HCEC 1CT (cell line): ENCODE measurements at regions not wholly inside any gene's neighbourhood (a gene's known extent, or its start where the extent isn't known, plus 50 kb on each side); places are given as distances from the start of the nearest gene placed in this dataset.
"Not testable (repeated sequence)": the region's sequence is repeated elsewhere in the genome, so short reads cannot be mapped to it uniquely, and the experiment has no call there.

Experiments used
- DNase-seq: peaks from one replicate; pipeline ENCODE4 v3.0.0-alpha.2; 2017

- DNase-seq: no peak
Measured at GRCh38 chr6:66032626-66033025, 325.6 kb upstream of the EYS start.

GRCh38 chr6:66029391-66029790 lies 322.4 kb upstream of the EYS start:
- no peak for DNase-seq

GRCh38 chr6:65999288-65999791 lies 292.3 kb upstream of the EYS start:
- no peak for DNase-seq

DNA sequence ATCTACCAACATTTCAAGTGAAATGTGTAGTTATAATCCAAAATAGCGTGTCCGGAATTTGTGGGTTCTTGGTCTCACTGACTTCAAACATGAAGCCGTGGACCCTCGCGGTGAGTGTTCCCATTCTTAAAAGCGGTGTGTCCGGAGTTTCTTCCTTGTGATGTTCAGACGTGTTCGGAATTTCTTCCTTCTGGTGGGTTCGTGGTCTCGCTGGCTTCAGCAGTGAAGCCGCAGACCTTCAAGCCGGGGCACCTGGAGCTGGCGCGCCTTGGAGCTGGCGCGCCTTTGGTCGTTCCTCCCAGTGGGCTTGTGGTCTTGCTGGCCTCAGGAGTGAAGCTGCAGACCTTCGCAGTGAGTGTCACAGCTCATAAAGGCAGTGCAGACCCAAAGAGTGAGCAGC lies 291.5 kb upstream of the EYS start:
- no peak for DNase-seq

GRCh38 chr6:65997539-65997938 lies 290.5 kb upstream of the EYS start:
- no peak for DNase-seq

GRCh38 chr6:65996096-65996495 lies 289.1 kb upstream of the EYS start:
- no peak for DNase-seq

DNA sequence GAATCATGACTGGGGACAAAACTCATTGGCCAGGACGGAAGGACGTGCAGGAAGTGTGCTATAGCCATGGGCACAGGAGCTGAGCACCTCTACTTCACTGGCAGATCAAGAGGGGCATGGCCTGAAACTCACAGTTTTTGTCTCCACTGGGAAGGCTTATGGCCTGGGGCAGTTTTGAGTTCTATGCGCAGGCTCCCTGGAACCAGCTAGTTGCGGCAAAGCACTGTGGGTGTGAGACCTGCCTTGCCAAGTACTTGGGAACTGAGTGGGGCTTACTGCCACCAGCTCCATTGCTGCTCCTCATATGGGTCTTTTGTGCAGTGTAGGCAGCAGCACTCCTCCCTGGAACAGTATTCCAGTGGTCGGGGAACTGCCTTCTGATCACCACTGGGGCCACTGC lies 282.6 kb upstream of the EYS start:
- no peak for DNase-seq

- no peak for DNase-seq
Measured at GRCh38 chr6:65988006-65988405, 281.0 kb upstream of the EYS start.

DNA sequence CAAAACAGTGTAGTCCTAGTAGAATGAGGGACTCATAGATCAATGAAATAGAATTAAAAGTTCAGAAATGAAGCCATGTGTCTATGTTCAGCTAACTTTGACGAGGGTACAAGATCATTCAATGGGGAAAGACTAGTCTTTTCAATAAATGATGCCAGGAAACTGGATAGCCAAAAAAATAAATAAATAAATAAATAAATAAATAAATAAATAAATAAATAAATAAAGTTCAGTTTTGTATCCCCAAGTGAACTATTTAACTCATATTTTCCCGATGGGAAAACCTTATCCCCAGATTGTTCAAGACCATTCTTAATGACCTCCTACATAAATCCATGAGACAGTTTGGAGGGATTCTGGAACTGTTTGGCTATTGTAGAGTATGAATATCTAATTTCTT lies 277.1 kb upstream of the EYS start:
- no peak for DNase-seq

DNA sequence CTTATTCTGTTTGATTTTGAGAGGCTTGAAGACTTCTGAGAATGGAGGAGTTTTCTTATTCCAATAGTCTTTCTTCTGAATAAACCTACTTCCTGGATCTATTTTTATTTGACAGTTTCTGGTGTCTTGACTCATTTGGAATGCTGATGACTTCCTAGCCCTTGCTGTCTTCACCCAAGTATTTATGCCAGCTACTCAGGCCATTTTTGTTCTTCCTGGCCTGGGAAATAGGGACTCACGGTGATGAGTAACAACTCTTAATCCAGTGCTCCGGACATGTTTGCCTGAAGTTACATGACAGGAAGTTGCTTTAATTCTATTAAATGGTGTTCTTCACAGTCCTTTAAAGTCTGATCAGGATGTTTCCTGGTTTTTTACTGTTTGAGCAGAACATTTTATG lies 272.1 kb upstream of the EYS start:
- DNase-seq: no peak

- DNase-seq: not testable (repeated sequence)
Measured at GRCh38 chr6:65971252-65971651, 264.2 kb upstream of the EYS start.

DNA sequence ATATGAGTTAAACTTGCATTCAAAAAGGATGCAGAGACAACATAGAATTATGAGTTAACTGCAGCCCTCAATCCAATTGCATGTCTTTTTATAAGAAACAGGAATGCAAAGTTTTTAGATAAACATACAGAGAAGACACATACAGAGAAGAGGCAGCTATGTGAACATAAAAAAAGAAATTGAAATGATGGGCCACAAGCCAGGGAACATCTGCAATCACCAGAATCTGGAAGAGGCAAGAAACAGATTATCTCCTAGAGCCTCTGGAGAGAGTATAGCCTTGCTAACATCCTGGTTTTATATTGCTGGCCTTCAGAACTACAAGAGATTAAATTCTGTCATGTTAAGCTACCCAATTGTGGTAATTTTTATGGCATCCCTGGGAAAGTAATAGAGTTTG lies 257.2 kb upstream of the EYS start:
- no peak for DNase-seq

- DNase-seq: no peak
Measured at GRCh38 chr6:65955034-65955433, 248.0 kb upstream of the EYS start.

- DNase-seq: no peak
Measured at GRCh38 chr6:65948062-65948461, 241.0 kb upstream of the EYS start.

DNA sequence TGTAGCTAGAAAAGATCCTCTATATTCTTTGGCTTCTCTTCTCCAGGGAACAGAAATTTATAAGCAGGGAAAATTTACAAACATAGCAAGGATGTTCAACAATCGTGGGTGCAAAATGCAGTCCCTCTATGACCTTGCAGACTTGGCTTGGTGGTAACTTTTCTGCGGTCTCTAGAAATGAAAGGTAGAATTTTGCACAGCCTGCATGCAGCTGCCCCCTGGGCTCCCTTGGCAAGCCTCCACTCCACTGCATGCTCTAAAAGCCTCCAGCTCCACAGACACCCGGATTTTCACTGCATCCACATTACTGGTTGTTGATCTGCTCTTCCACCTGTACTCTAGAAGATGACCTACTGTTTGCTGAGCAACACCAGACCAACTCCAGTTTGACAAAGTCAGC lies 236.5 kb upstream of the EYS start:
- DNase-seq: no peak

- DNase-seq: no peak
Measured at GRCh38 chr6:65943051-65943450, 236.0 kb upstream of the EYS start.

DNA sequence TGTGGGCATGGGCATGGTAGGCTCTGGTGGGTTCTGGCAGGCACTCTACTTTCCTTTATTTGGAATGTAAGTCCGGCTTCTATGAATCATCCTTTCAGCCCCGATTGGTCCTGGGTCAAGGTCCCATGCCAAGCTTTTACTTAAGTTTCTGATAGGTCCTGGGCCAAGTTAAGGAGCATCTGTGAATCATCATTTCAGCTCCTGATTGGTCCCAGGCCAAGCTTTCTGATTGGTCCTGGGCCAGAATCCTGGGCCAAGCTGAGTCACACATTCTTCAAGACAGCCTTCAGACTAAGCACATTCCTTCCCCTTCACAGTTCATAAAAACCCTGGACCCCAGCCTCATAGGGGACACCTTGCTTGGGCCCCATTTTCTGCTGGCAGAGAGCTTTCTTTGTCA lies 231.0 kb upstream of the EYS start:
- DNase-seq: no peak

DNA sequence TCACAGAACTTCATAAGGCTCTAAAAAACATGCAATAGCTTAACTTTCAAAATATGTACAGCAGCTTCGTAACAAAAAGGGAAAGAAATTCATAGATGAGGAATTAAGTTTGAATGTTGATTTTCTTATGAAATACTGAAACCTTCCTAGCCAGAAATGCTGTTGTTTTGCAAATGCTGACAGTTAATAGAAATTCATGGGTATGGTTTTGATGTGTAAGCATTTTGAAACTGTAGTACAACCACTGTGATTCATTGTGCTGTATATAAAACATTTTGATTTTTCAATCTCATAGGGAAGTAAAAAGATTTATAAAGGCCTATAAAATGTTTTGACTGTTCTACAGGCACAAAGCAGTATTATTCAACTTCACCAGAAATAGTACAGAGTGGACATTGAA lies 228.4 kb upstream of the EYS start:
- no peak for DNase-seq

DNA sequence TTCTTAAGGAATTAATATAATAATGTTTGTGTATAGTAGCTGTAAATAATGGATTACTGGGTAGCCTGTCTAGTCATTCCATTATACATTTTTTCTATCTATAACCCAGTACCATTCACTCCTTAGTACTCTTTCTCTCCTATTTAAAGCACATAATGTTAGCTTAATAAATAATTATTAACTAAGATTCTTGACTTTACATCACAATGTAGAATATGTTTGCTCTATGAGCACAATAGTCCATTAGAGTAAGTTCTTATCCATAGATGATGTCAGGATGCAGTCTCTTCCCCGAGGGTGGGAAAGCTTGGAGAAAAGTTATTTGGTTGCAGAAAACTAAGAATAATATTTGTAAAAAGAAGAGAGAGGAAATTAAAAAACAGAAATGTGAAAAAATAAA lies 226.4 kb upstream of the EYS start:
- DNase-seq: no peak

- DNase-seq: no peak
Measured at GRCh38 chr6:65927141-65927540, 220.1 kb upstream of the EYS start.

DNA sequence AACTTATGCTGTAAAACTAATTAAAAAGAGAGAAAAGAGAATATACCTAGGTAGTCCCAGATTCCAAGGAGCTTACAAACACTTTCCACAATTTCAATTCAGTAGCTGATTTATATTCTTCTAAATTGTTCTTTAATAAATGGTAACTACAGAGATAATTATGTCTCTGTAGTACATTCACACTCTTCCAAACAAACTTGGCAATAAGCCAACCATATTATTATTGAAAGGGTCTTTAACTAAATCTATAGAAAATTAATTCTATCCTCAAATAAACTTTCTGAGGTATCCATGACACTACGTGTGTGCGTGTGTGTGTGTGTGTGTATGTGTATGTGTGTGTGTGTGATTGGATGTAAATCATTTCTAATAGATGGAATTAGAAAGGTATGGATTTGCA lies 217.4 kb upstream of the EYS start:
- no peak for DNase-seq

GRCh38 chr6:65922049-65922448 lies 215.0 kb upstream of the EYS start:
- DNase-seq: no peak

DNA sequence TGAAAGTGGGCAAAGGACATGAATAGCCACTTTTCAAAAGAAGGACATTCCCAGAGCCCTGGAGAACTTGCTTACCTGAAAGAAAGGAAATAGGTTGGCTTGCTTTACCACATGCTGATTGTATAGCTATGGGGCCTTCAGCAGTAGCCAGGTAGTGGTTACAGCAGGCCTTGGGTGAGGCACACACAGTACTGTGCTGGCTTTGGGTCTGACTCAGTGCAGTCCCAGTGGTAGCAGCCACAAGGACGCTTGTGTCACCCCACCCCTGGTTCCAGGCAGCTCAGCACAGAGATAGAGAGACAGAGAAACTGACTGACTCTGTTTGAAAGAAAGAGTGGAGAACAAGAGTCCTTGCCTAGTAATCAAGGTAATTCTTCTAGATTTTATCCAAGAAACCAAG lies 201.0 kb upstream of the EYS start:
- DNase-seq: no peak

GRCh38 chr6:65903992-65904391 lies 197.0 kb upstream of the EYS start:
- no peak for DNase-seq

- no peak for DNase-seq
Measured at GRCh38 chr6:65900928-65901327, 193.9 kb upstream of the EYS start.

- DNase-seq: no peak
Measured at GRCh38 chr6:65896140-65896539, 189.1 kb upstream of the EYS start.
